NCI-H128 (cell line): ENCODE measurements at regions not wholly inside any gene's neighbourhood (a gene's known extent, or its start where the extent isn't known, plus 50 kb on each side); places are given as distances from the start of the nearest gene placed in this dataset.
"Not testable (repeated sequence)": the region's sequence is repeated elsewhere in the genome, so short reads cannot be mapped to it uniquely, and the experiment has no call there.

Experiments
- DNase-seq: peaks from one replicate; lab custom pipeline; 2025; ENCODE audit not compliant: unreplicated experiment; lab: John Stamatoyannopoulos, UW

DNA sequence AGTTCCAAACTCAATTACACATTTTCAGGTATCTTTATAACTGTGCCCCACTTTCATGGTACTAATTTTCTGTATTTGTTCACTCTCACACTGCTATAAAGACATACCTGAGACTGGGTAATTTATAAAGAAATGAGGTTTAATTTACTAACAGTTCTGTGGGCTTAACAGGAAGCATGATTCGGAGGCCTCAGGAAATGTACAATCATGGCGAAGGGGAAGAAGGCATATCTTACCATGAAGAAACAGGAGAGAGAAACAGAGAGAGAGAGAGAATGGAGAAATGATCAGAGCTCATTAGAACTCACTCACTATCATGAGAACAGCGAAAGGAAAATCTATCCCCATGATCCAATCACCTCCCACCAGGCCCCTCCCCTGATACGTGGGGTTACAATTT is 874.1 kb upstream of the B3GALT2 start:
- DNase-seq, result no peak

DNA sequence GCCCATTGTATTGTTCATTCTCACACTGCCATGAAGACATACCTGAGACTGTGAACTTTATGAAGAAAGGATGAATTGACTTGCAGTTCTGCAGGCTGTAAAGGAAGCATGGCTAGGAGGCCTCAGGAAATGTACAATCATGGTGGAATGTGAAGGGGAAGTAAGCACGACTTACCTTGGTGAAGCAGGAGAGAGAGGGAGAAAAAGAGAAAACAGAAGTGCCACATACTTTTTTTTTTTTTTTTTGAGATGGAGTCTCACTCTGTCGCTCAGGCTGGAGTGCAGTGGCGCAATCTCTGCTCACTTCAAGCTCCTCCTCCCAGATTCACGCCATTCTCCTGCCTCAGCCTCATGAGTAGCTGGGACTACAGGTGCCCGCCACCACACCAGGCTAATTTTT is 871.9 kb upstream of the B3GALT2 start:
- DNase-seq, result not testable (repeated sequence)

DNA sequence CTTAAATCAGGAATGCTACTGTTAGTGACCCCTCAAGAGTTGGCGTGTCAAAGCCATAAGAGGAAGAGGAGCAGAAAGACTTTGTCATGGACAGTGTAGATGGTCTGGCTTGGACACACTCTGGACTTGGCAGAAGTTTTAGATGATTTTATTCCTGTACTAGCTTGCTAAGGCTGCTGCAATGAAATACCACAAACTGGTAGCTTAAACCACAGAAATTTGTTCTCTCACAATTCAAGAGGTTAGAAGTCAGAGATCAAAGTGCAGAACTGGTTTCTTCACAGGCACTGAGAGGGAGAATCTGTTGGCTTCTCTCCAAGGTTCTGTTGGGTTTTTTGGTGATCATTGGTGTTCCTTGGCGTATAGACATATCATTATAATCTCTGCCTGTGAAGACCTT is 869.8 kb upstream of the B3GALT2 start:
- no peak for DNase-seq

DNA sequence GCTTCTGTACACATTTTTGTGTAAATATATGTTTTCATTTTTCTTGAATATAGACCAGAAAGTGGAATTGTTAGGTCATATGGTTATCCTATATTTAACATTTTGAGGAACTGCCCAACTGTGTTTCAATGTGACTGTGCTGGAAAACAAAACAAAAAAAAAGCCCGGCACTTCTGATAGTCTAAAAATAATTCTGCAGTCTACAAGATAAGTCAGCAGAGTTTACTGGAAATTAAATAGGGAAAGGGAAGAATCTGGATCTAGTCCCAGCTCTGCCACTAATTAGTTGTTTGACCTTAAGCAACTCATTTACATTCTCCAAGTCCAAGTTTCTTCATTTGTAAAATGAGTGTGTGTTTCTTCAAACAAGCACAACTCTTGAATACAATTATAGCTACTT is 869.1 kb upstream of the B3GALT2 start:
- no peak for DNase-seq

DNA sequence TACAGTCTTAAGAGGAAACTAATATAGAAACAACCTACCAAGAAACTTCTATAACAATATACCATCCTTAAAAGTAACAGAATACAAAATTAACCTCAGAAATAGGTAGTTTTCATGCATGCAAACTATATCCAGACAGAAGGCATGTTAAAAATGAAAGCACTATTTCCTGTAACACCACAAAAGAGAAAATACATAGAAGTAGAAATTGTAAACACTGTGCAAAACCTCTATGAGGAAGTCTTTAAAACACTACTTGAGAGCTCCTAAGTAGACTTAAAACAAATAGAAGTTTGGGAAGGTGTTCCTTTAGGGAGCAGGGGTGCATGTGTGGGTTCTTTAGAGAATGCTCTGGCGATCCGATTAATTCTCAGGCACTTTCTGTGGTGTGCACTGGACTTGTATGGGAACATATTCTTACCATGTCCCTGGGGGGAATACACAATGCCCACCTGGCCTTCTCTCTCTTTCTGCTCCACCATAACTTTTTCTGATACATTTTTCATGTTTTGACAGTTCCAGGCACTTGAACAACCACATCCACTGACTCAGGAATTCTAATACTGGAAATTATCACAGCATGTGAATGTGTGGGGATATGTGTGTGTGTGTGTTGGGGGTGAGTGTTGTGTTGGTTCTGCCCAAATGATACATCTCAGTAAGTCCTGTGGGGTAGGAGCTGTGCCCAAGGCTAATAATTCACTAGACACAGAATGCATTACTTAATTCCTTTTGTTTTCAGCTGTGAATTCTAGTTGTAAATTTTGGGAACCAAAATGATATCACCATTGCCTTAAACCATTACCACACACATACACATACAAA is 866.3 kb upstream of the B3GALT2 start:
- no peak for DNase-seq

DNA sequence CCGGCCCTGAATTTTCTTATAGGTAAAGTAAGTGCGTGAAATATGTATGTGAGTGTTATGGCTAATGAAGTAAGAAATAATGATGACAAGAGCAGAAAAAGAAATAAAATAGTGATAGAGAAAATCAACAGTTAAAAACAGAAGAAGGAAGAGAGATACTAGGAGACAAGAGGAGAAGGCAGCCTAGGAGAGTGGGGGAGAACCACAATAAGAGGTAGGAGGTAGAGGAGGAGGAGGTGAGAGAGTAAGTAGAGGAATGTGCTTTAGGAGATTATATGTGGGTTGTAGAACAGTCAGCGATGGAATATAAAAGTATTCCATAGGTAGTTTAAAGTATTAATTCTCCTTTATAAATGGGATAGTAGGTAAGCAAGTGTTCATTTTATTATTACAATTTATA is 861.5 kb upstream of the B3GALT2 start:
- no peak for DNase-seq

DNA sequence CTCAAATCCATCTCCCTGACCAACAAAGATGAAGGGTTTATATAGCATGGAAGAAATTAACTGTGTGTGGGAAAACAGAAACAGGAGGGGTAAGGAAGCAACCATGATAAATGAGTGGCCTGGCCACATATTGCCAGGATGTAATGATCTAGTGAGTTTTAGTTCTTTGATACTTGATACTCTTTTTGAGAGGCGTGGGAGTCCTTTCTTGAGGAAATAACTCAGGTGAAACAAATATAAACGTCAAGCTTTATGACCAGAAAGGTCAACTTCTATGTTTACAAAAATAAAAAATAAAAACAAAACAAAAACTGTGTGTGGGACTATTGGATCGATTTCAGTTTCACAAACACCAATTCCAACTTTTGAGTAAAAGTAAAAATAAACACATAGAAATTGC is 860.8 kb upstream of the B3GALT2 start:
- no peak for DNase-seq

DNA sequence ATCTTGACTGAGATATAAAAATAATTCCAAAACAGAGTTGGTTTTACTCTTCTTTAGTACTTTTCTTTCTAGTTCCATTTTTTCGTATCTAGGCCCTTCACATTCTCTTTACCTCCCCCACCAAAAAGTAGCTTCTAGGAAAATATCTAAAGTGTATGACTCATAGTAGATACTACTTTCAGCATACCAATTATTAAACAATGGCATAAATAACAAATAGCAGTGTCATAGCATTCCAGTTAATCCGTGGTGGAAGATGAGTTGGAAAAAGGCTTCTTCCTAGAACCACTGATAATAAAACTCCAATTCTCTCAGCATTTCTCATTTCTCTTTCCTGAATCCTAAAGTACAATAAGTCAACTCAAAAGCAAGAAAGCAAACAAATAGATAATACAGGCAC is 859.0 kb upstream of the B3GALT2 start:
- DNase-seq, result no peak

DNA sequence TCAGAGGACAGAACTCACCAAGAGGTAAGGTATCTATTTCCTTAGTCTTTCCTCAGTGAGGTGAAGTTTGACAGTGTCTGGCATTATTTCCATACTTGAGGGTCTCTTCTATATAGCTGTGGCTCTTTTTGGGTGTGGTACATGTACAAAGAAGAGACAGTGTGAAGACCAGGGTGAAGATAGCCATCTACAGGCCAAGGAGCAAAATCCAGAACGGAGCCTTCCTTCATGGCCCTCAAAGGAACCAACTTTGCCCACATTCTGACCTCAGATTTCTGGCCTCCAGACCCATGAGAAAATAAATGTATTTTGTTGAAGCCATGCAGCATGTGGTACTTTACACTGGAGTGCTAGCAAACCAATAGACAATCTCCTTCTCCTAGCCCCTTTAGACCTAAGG is 858.5 kb upstream of the B3GALT2 start:
- DNase-seq, result no peak

DNA sequence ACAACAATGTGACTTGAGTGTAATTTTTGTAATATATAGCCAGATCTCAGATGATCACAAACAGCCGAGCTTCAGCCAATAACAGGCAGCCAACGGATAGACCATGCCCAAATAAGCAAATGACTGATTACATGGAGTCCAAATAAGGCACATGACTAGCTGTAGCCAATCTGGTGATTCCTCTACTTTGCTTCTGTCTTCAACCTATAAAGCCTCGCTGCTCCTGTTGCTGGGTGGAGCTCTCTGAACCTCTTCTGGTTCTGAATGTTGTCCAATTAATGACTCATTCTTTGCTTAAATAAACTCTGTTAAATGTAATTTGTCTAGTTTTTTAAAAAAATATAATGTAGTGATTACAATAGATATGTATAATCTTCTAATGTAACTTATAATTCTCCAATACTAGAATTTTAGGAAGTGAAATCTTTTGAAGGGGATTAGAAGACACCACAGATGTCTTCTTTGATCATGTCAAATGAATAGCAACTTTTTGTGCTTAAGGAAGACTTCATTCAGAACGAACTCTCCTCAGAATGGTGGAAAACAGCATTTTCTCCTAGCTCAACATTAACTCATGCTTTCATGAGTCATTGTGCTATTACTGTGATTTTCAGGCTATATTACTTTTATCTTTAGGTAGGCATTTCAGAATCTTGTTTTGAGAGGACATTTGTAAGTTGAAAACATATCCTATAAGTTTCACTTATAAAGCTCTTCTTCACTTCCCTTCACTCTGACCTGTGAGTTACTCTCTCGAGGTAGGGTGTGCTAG is 857.8 kb upstream of the B3GALT2 start:
- no peak for DNase-seq

DNA sequence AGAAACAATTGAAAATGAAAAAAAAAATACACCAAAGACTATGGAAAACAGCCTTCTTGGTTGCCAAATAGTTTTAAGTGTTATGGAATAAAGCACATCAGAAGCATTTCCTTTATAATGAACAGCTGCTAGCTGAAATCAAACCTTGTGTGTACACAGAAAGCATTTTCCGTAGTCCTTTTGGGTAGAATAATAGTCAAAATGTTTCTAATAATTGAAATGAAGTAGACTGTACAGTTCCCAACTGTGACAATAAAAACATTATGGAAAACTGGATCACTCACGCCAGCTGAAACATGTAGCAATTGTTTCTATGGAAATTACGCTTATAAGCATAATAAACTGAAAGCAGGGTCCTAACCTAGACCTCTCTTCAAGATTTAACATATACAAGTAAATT is 856.3 kb upstream of the B3GALT2 start:
- DNase-seq, result no peak

DNA sequence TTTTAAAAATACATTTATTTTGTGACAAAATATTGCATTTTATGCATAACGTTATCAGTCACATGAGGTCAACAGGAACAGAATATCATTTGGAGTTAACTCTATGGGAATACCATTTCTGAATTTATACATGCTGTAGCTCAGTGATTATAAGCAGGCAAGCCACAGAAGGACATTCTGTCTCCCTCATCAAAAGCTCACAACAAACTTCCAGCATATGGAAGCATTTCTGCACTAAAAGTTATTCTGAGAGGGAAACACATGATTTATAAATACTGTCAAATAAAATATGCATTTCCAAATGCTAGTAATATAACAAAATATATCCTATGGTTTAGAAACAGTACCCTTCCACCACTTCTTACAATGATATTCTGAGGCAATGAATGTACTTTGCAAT is 854.1 kb upstream of the B3GALT2 start:
- DNase-seq, result no peak

DNA sequence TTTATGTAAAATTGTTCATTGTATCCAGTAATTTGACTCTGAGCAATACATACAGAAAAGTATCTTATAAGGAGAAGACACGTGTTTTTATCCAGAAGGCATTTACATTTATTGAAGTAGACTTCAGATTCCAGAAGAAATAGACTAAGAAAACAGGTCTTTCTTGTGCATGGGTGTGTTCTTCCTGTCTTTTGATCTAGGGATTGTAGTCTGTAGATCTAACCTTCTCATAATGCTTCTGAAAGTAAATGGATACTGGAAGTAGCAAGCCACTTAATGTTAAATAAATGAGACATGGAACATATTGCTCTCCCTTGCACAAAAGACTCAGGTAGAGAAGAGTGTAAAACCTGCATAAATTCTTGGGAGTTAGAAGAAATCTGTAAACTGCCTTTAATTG is 853.2 kb upstream of the B3GALT2 start:
- no peak for DNase-seq

DNA sequence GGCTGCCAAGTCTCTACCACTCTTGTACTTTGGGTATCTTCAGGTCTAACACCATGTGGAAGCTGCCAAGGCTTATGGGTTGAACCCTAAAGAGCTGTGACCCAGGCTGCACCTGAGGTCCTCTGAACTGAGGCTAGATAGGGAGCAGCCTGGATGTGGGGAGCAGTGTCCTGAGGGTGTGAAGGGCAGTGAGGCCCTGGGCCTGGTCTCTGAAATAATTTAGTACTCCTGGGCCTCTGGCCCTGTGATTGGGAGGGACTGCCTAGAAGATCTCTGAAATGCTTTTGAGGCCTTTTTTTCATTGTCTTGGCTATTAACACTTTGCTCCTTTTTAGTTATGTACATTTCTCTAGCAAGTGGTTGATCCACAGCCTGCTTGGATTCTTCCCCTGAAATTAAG is 847.2 kb upstream of the B3GALT2 start:
- DNase-seq, result no peak

DNA sequence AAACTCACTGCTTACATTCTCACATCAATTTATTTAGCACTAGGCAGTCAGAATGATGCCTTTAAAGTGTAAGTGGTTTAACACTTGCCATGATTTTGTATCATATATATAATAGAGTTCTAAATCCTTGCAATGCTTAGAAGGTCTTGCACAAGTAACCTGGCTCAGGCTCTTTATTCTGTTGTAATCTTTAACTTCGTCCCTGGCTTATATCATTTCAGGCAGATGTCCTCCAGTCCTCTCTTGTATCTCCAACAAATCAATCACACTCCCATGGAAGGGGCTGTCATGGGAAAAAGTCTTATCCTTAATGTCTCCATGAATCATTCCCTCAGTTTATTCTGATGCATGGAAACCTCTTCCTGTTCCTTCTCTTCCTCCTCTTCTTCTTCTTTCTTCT is 841.6 kb upstream of the B3GALT2 start:
- DNase-seq, result no peak

DNA sequence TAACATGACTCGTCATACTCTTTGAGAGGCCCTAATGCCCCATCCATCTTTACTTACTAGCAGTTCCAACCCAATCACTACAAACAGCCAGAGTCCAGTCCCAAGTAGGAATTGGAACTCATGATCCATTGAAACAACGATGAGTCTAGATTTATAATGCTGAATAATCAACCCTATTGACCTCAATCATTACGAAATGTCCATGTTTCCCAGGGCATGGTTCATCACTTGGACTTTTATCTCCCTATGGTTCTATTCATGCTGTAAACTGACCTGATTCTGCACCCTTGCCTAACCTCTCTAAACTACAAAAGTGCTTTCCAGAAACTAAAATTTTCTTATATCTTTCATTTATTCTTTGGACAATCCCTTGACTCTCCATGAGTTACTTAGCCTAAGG is 840.0 kb upstream of the B3GALT2 start:
- no peak for DNase-seq

DNA sequence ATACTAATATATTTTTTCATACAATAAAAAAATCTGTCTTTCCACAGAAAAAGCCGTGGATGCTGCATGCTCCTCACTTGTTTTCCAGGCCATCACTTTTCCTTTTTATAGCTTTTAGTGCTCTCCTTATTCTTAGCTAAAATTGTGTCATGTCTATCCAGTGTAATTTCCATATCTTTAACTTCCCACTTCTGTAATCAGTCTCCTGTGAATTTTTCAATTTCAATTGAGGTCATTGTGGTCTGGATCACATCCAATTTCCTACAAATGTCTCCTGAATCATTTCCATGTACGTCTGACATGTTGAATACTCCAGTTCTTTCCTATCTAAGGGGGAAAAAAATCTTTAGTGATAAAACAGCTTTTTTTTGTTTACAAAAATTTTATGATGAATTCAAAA is 838.2 kb upstream of the B3GALT2 start:
- DNase-seq, result peak; percentile 68

DNA sequence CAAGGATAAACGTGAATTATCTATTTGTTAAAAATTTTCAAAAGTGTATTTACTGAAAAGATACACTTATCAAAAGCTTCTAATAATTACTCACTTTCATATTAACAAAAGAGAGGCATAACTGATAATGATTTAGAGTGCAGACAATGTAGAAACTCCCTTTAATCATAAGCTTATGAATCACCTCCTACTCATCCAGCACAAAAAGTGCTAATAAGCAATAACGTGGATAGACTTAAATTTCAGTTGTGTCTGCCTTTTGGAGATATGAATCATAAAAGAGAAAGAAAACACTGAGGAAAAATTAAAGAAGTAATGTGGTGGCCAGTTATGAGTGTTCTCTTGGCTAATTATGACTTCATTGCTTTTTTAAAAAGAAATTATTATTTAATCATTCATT is 827.6 kb upstream of the B3GALT2 start:
- DNase-seq, result no peak

DNA sequence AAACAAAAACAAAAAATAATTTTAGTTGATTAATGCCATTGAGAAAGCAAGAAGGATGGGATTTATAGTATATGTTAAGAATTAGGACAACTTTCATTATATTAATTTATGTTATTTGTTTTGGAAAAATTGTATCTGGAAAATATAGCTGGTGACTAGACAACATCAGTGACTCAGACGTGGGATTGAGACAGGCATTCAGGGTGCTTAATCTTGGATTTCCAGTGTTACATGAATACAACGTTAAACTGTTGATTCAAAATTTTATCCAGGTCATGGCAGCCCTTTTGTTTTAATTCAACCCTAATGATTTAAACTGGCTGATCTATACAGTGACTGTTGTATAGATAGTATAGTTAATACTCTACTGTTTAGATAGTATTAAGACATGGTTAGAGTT is 827.1 kb upstream of the B3GALT2 start:
- DNase-seq, result no peak

DNA sequence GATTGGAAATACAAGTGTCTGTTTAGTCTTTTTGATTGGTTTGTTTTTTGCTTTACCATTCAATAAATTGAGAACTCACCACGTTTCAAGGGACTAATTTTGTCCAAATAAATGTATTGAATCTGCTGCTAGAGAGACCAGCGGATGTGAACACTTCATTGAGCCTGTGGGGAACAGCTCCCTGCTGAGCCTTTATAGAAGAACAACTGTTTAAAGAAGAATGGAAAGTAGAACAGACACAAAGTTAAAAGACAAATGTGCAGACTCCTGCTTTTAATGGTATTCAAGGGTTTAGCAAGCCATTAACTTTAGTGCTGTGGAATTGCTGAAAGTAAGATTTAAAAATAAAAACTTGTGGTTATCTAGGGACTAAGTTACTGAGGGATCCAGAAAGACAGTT is 817.7 kb upstream of the B3GALT2 start:
- DNase-seq, result no peak

DNA sequence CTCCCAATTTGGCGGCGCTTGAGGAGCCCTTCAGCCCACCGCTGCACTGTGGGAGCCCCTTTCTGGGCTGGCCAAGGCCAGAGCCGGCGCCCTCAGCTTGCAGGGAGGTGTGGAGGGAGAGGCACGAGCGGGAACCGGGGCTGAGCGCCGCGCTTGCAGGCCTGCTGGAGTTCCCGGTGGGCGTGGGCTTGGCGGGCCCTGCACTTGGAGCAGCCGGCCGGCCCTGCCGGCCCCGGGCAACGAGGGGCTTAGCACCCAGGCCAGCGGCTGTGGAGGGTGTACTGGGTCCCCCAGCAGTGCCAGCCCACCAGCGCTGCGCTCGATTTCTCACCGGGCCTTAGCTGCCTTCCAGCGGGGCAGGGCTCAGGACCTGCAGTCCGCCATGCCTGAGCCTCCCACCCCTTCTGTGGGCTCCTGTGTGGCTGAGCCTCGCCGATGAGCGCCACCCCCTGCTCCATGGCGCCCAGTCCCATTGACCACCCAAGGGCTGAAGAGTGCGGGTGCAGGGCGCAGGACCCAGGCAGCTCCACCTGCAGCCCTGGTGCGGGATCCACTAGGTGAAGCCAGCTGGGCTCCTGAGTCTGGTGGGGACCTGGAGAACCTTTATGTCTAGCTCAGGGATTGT is 815.4 kb upstream of the B3GALT2 start:
- not testable (repeated sequence) for DNase-seq

DNA sequence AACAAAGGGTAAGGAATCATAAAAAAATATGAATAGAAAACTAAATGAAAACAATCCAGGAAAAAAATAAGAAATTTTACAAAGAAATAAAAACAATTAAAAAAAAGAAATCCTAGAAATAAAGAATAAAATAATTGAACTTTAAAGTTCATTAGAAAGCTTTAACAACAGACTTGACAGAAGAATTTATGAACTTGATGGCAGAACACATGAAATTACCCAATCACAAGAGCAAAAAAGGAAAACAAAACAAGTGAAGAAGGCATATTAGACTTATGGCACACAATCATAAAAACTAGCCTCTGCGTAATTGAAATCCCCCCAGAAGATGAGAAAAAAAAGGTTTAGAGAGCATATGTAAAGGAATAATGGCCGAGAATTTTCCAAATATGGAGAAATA is 802.5 kb upstream of the B3GALT2 start:
- DNase-seq, result no peak
